ENCODE measurements at regions not wholly inside any gene's neighbourhood (a gene's known extent, or its start where the extent isn't known, plus 50 kb on each side); places are given as distances from the start of the nearest gene placed in this dataset.

- H3K4me2 ChIP-seq: no peak overlapping the region
- peaks cover 19% of the 10 kb centered on the region for H3K9me3 ChIP-seq
- DNase-seq (ENCODE audit: low read depth in 1 of 2, low spot score in 1 of 2): peak; percentile 15 to 27
- TF ChIP-seq TP53 (CRISPR knock-in tag; IDR thresholded peaks at IDR 0.05) (no peak), MAZ (IDR thresholded peaks at IDR 0.05; ENCODE audit: borderline replicate concordance, low read depth, low read length) (no peak), REST (IDR thresholded peaks at IDR 0.05) (no peak), ESRRA (IDR thresholded peaks at IDR 0.05; ENCODE audit: borderline replicate concordance, low read length) (no peak), HOXB13 (CRISPR knock-in tag; IDR thresholded peaks at IDR 0.05; ENCODE audit: low read depth) (no peak), ZNF302 (CRISPR knock-in tag; IDR thresholded peaks at IDR 0.05) (no peak), KDM5A (IDR thresholded peaks at IDR 0.05) (no peak), HOXA7 (CRISPR knock-in tag; IDR thresholded peaks at IDR 0.05) (no peak), EHF (CRISPR knock-in tag; IDR thresholded peaks at IDR 0.05) (no peak), FOSB (CRISPR knock-in tag; IDR thresholded peaks at IDR 0.05) (no peak), BHLHE40 (IDR thresholded peaks at IDR 0.05; ENCODE audit: low read depth, low read length) (no peak), NFE2L2 (conservative IDR thresholded peaks at IDR 0.05; ENCODE audit: low read length) (no peak), NR3C1 (IDR thresholded peaks at IDR 0.05) (no peak), GATA3 (IDR thresholded peaks at IDR 0.05; ENCODE audit: borderline replicate concordance) (no peak), RCOR1 (IDR thresholded peaks at IDR 0.05; ENCODE audit: low read depth, low read length) (no peak), CBX2 (IDR thresholded peaks at IDR 0.05; ENCODE audit: borderline replicate concordance, low read depth) (no peak), MYC (IDR thresholded peaks at IDR 0.05; ENCODE audit: borderline replicate concordance, low read length) (no peak), EP300 (IDR thresholded peaks at IDR 0.05) (no peak), NPAS2 (CRISPR knock-in tag; IDR thresholded peaks at IDR 0.05; ENCODE audit: borderline replicate concordance) (no peak)
- TF ChIP-seq, protein P1, sequence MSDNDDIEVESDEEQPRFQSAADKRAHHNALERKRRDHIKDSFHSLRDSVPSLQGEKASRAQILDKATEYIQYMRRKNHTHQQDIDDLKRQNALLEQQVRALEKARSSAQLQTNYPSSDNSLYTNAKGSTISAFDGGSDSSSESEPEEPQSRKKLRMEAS (IDR thresholded peaks at IDR 0.05): no peak
- H3K4me3 ChIP-seq: no peak overlapping the region
- 6% methylated on average over 4 of the region's 4 CpGs for WGBS (ENCODE audit: missing lambda C conversion rate)
- no peak for FAIRE-seq
- CTCF ChIA-PET: interaction anchor here (3.2 to 4.3 kb wide), 2 partner anchors 12 to 333 kb away, joined by 19 to 32 read pairs; no protein-coding TSS in a partner anchor
- no peak overlapping the region for H3K27ac ChIP-seq
- POLR2A ChIA-PET: interaction anchor here (1.2 kb wide), 1 partner anchor 1252 kb away, joined by 3 read pairs; the partner anchor contains the start of gene ID2
- ATAC-seq: peak; percentile 68 to 77; a peak in 5 of 6 replicates
- no peaks in the 10 kb centered on the region for H3K4me1 ChIP-seq
Observed at GRCh38 chr2:7429733-7430132, 512.5 kb downstream of the RNF144A start.

DNA sequence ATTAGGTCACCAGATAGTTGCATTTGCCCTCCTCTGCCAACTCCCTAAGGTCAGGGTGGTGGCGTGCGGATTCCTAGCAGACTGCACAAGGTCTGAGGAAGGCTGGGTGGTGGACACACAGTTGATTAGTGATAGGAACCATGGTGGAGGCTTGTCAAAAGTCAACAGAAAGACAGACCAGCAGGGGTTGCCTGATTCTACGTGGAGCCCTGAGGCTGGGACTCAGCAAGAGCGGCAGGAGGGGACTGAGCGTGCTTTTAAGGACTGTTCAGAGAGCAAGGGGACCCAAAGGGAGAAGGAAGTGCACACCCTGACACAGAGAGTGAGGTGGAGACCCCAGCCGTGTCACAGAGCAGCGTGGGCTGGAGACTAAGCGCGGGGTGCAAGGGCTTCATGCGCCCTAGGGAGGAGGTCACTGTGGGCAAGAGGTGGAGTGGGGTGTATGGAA lies 513.2 kb downstream of the RNF144A start:
- H3K4me1 ChIP-seq: no peaks in the 10 kb centered on the region
- POLR2A ChIA-PET: no interaction called here
- no peak for DNase-seq (ENCODE audit: low read depth in 1 of 2, low spot score in 1 of 2)
- no peak overlapping the region for H3K27ac ChIP-seq
- WGBS (ENCODE audit: missing lambda C conversion rate): 56% methylated on average over 10 of the region's 10 CpGs
- FAIRE-seq: no peak
- H3K9me3 ChIP-seq: peaks cover 19% of the 10 kb centered on the region
- H3K4me2 ChIP-seq: no peak overlapping the region
- no peak for TF ChIP-seq TFCP2L1 (CRISPR knock-in tag; IDR thresholded peaks at IDR 0.05)
- no peak for TF ChIP-seq MAFK (IDR thresholded peaks at IDR 0.05; ENCODE audit: partially characterized antibody)
- peak in 1 of 2 experiments; percentile 34; a peak in 2 of 6 replicates for ATAC-seq
- H3K4me3 ChIP-seq: no peak overlapping the region
- CTCF ChIA-PET: no interaction called here
